Adrenal gland (tissue), 9 donors: ENCODE measurements at regions not wholly inside any gene's neighbourhood (a gene's known extent, or its start where the extent isn't known, plus 50 kb on each side); places are given as distances from the start of the nearest gene placed in this dataset.

Experiments used
- DNase-seq, 7 donors: peaks; one replicate each; pipeline ENCODE4 v3.0.0-alpha.2; 2019 to 2020
- H3K27ac ChIP-seq, 5 donors: fragments of 200-600 bp; sonication (generic) in 4 of 5; 1 replicate in 3 of 5; 2 replicates in 2 of 5; pipeline versions ENCODE4 v1.5.1 to v1.8.0; 2016 to 2020; ENCODE audit warnings: mild to moderate bottlenecking in 1 of 5
- H3K27me3 ChIP-seq: fragments of 200-600 bp; 2 replicates; pipeline ENCODE4 v1.8.0; 2021
- H3K36me3 ChIP-seq, 2 donors: fragments of 200-600 bp; replicated peaks in 1 of 2; 1 replicate in 1 of 2; 2 replicates in 1 of 2; pipeline versions ENCODE4 v1.5.1 to v1.8.0; 2018 to 2022
- H3K4me1 ChIP-seq, 2 donors: fragments of 200-600 bp; replicated peaks in 1 of 2; 1 replicate in 1 of 2; 2 replicates in 1 of 2; pipeline versions ENCODE4 v1.5.1 to v1.8.0; 2018 to 2021
- H3K4me3 ChIP-seq, 4 donors: fragments of 200-600 bp; sonication (generic) in 3 of 4; one replicate each; pipeline ENCODE4 v1.5.1; 2016 to 2018
- H3K9me3 ChIP-seq, 3 donors: fragments of 200-600 bp; sonication (generic) in 1 of 3; replicated peaks in 1 of 3; 1 replicate in 2 of 3; 2 replicates in 1 of 3; pipeline versions ENCODE4 v1.5.1 to v1.8.0; 2016 to 2021
- POLR2A ChIP-seq, 2 donors: fragments of 450-650 bp; IDR thresholded peaks; one replicate each; pipeline ENCODE4 v1.6.1; 2017; ENCODE audit warnings: antibody characterized with exemption in 2 of 2, mild to moderate bottlenecking in 2 of 2, moderate library complexity in 1 of 2
- WGBS, 4 donors: extraction: QIAGEN DNeasy Blood & Tissue Kit in 2 of 4; methylation state at CpG; one replicate each; pipeline versions ENCODE4 v1.1.5 to v1.1.7; 2013 to 2017; 5-methylcytosine and 5-hydroxymethylcytosine counted together
- intact Hi-C, 2 donors: fragments of 100-400 bp; cut with DNase I; formaldehyde crosslinking; loops; one replicate each; pipeline versions ENCODE4 v1.14.1 to v1.15.0; 2022 to 2023
- TF ChIP-seq, protein P1 (sequence below), 6 experiments: fragments of 450-650 bp in 4 of 6; fragments of 200-600 bp in 2 of 6; sonication (generic) in 1 of 6; IDR thresholded peaks; 1 replicate in 5 of 6; 2 replicates in 1 of 6; pipeline versions ENCODE4 v1.5.1 to v1.8.0; 2016 to 2021; ENCODE audit warnings: antibody characterized with exemption in 6 of 6, mild to moderate bottlenecking in 2 of 6, moderate library complexity in 1 of 6
- donor health status: healthy with polysubstance abuse.
- donor health status: Bipolar disorder and iron deficiency.
- donor health status: DM: yes; HTN: yes; CAD: no.
- donor health status: DM: no; HTN: no; CAD: no.
- donor health status: DM: no; HTN: no; CAD: no.

DNA sequence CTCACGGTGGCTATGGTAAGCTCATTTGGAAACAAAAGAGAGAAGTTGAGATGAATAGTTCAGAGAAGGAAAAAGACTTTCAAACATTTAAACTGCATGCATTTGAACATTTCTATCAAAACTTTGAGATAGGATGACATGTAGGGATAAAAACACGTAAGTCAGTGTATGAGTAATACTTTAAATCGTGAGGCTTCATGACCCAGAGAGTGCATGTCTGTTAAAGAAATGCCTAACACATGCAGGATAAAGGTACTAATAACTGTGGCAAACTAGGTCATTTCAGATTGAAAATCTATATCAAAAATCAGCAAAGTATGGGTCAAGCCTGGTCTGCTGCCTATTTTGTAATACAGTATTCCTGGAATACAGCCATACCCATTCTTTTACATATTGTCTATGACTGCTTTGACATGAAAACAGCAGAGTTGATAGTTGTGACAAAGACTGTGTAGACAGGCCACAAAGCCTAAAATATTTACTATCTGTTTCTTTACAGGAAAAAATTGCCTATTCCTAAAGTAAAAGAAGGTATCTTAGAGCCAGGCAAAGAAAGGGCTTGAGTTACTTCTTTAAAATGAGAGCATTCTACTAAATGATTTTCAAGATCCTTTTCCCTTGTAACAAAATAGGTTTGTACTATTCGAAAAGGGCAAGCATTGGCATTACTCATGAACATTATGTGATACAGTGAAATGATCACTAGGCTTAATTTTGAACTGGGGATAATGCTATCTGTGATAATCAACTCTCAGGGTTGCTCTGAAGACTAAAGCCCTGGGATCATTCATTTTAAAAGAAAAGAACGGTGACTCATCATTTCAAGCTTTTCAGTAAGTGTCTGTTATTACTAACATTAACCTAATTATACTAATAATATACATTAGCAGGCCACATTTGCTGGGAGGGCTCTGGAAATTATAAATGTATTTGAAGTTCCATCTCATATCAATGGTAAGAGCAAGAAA, 185.9 kb downstream of the CRPPA start:
- no peaks in the 10 kb centered on the region for H3K36me3 ChIP-seq
- H3K27ac ChIP-seq = no peak overlapping the region
- TF ChIP-seq, protein P1, sequence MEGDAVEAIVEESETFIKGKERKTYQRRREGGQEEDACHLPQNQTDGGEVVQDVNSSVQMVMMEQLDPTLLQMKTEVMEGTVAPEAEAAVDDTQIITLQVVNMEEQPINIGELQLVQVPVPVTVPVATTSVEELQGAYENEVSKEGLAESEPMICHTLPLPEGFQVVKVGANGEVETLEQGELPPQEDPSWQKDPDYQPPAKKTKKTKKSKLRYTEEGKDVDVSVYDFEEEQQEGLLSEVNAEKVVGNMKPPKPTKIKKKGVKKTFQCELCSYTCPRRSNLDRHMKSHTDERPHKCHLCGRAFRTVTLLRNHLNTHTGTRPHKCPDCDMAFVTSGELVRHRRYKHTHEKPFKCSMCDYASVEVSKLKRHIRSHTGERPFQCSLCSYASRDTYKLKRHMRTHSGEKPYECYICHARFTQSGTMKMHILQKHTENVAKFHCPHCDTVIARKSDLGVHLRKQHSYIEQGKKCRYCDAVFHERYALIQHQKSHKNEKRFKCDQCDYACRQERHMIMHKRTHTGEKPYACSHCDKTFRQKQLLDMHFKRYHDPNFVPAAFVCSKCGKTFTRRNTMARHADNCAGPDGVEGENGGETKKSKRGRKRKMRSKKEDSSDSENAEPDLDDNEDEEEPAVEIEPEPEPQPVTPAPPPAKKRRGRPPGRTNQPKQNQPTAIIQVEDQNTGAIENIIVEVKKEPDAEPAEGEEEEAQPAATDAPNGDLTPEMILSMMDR (IDR thresholded peaks at IDR 0.05) = no peak
- no peak for TF ChIP-seq POLR2A (IDR thresholded peaks at IDR 0.05)
- H3K4me3 ChIP-seq = no peak overlapping the region
- intact Hi-C loops = no loop called here
- DNase-seq = no peak
- 82 to 90% (median 87%) methylated on average over 5 of the region's 5 CpGs for WGBS, 4 donors
- no peaks in the 10 kb centered on the region for H3K27me3 ChIP-seq
- H3K4me1 ChIP-seq = no peaks in the 10 kb centered on the region
- peaks cover 0 to 5% (median 0%) of the 10 kb centered on the region in 3 donors for H3K9me3 ChIP-seq

DNA sequence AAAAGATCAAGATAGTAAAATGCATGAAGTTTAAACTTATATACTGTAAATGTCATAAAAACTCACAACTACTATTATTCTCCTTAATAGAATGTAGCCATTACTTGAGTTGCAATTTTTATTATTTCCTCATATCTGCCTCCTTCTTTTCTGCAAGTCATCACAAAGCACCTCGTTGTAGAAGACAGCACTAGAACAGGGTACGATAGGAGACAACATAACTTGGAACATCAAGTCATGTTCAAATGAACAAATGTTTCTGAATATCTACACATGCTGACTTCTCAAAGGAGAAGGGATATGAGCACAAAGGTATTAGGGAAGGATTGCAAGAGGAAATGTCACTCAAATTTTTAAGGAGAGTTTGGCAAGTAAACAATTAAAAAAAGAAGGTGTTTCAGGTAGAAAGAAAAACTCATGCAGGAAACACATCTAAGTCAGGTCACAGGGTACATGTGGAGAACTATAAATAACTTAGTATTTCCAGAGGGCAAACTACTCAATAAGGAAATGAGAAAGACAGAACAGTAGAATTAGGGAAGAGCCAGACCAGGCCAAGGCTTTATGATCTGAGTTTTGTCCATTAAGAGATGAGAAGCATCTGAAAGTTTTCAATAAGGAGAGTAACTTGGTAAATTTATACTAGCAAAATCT, 186.7 kb downstream of the CRPPA start:
- DNase-seq = no peak
- intact Hi-C loops = no loop called here
- 71 to 79% (median 74%) methylated on average over 2 of the region's 2 CpGs for WGBS, 4 donors
- Histone ChIP-seq H3K27me3 (no peaks in the 10 kb centered on the region), H3K4me1 (no peaks in the 10 kb centered on the region), H3K36me3 (no peaks in the 10 kb centered on the region), H3K9me3 (peaks cover 0 to 8% (median 0%) of the 10 kb centered on the region in 3 donors), H3K27ac (no peak overlapping the region), H3K4me3 (no peak overlapping the region)
- no peak for TF ChIP-seq POLR2A (IDR thresholded peaks at IDR 0.05)
- TF ChIP-seq, protein P1 (IDR thresholded peaks at IDR 0.05) = no peak

DNA sequence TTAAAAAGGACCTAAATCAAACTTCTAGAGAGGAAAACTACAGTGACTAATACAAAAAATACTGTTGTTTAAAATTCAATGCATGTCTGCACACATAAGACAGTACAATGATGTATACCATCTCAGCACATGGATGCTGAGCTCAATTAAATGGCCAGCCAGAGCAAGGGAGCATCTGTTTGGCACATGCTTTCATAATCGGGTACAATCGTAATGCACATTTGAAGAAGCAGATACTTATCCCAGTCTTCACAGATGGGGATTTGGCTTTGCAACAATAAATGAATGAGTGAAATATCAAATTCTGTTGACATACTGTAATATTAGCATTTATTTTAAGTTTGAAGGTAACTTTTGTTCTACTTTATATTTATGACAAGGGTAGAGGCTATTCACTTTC, 187.8 kb downstream of the CRPPA start:
- Histone ChIP-seq H3K4me3 (no peak overlapping the region), H3K4me1 (no peaks in the 10 kb centered on the region), H3K27me3 (no peaks in the 10 kb centered on the region), H3K36me3 (no peaks in the 10 kb centered on the region), H3K9me3 (peaks cover 0 to 8% (median 0%) of the 10 kb centered on the region in 3 donors), H3K27ac (no peak overlapping the region)
- no peak for DNase-seq
- no peak for TF ChIP-seq POLR2A (IDR thresholded peaks at IDR 0.05)
- TF ChIP-seq, protein P1 (IDR thresholded peaks at IDR 0.05) = no peak
- 89 to 96% (median 91%) methylated on average over 2 of the region's 2 CpGs for WGBS, 4 donors
- intact Hi-C loops = no loop called here

DNA sequence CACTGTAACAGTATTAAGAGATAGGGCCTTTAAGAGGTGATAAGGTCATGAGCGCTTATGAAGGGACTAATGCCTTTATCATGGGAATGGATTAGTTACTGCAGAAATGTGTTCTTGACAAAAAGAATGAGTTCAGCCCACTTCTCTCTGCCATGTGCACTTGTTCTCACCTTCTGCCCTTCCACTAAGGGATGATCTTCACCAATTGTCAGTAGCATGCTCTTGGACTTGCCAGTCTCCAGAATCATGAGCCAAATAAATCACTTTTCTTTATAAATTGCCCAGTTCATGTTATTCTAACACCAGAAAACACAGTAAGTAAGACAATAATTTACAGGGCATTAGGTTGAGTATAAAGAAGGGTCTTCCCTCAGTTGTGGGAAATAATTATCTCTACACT, 189.1 kb downstream of the CRPPA start:
- H3K27me3 ChIP-seq = no peaks in the 10 kb centered on the region
- intact Hi-C loops = no loop called here
- H3K9me3 ChIP-seq = peaks cover 0 to 8% (median 0%) of the 10 kb centered on the region in 3 donors
- no peaks in the 10 kb centered on the region for H3K36me3 ChIP-seq
- H3K27ac ChIP-seq = no peak overlapping the region
- H3K4me1 ChIP-seq = no peaks in the 10 kb centered on the region
- WGBS, 4 donors = 95 to 100% (median 99%) methylated on average over 1 of the region's 1 CpG
- DNase-seq = no peak
- TF ChIP-seq, protein P1 (IDR thresholded peaks at IDR 0.05) = no peak
- TF ChIP-seq POLR2A (IDR thresholded peaks at IDR 0.05) = no peak
- H3K4me3 ChIP-seq = no peak overlapping the region
